ENCODE measurements at regions not wholly inside any gene's neighbourhood (a gene's known extent, or its start where the extent isn't known, plus 50 kb on each side); places are given as distances from the start of the nearest gene placed in this dataset.

DNA sequence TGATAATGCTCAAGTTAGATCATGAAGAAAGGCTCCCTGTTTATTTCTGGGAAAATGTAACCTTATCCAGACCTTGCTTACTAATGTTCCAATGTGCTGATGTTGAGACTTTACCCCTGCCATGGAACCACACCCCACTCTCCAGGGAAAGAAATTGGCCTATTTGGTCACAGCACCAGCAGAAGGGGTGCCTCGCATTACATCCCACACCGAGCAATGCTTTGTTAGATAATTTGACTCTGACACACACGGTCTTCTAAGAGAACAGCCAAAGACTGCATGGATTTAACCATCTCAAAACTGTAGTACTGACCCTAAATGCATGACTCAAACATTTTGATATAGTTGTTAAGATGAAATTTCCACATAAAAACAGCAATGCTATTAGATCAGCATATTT, 152.1 kb upstream of the CCDC150 start:
- no TSS peak for BruUV-seq (replicated peaks)

DNA sequence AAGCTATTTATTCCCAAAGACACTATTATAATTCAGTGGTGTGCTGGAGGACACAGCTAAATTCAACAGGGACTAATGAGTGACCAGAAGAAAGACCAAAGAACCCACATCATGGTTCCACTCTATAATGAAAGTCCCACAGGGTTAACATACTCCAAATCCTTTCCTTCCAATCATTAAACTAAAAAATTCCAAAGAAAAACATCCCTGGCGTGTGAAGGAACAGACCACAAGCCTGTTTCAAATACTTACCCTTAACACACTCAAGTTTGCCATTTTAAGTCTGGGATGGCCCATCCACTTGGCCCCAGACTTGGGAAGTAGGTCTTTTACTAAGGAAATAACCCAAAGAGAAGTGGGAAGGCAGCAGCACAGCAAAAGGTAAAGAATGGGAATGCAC, 150.1 kb upstream of the CCDC150 start:
- CTCF ChIA-PET: no interaction called here
- no peaks in the 10 kb centered on the region for H3K27me3 Mint-ChIP-seq (ENCODE audit: insufficient read depth, unreplicated experiment)
- no TSS peak for BruUV-seq (replicated peaks)
- H3K4me3 Mint-ChIP-seq (ENCODE audit: unreplicated experiment): no peak overlapping the region
- H3K9me3 Mint-ChIP-seq (ENCODE audit: unreplicated experiment): peaks cover 6% of the 10 kb centered on the region
- POLR2A ChIA-PET: interaction anchor here (0.8 kb wide), 1 partner anchor 8 kb away, joined by 3 read pairs; no protein-coding TSS in a partner anchor
- TF ChIP-seq, protein P1, sequence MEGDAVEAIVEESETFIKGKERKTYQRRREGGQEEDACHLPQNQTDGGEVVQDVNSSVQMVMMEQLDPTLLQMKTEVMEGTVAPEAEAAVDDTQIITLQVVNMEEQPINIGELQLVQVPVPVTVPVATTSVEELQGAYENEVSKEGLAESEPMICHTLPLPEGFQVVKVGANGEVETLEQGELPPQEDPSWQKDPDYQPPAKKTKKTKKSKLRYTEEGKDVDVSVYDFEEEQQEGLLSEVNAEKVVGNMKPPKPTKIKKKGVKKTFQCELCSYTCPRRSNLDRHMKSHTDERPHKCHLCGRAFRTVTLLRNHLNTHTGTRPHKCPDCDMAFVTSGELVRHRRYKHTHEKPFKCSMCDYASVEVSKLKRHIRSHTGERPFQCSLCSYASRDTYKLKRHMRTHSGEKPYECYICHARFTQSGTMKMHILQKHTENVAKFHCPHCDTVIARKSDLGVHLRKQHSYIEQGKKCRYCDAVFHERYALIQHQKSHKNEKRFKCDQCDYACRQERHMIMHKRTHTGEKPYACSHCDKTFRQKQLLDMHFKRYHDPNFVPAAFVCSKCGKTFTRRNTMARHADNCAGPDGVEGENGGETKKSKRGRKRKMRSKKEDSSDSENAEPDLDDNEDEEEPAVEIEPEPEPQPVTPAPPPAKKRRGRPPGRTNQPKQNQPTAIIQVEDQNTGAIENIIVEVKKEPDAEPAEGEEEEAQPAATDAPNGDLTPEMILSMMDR (IDR thresholded peaks at IDR 0.05; ENCODE audit: unreplicated experiment): no peak
- no peak for DNase-seq (ENCODE audit: unreplicated experiment)
- intact Hi-C loops (cut with micrococcal nuclease): no loop called here
- H3K36me3 Mint-ChIP-seq (ENCODE audit: insufficient read depth, unreplicated experiment): peaks cover 4% of the 10 kb centered on the region
- no peak overlapping the region for H3K27ac Mint-ChIP-seq (ENCODE audit: low read depth, unreplicated experiment)
- peaks cover 7% of the 10 kb centered on the region for H3K4me1 Mint-ChIP-seq (ENCODE audit: insufficient read depth, unreplicated experiment)

More for the DNA sequence above, 152.1 kb upstream of the CCDC150 start:
- intact Hi-C loops (cut with micrococcal nuclease): no loop called here
- POLR2A ChIA-PET: no interaction called here
- no peak for DNase-seq (ENCODE audit: unreplicated experiment)
- TF ChIP-seq, protein P1 (IDR thresholded peaks at IDR 0.05; ENCODE audit: unreplicated experiment): no peak
- H3K4me3 Mint-ChIP-seq (ENCODE audit: unreplicated experiment): no peak overlapping the region
- H3K27ac Mint-ChIP-seq (ENCODE audit: low read depth, unreplicated experiment): no peak overlapping the region
- H3K9me3 Mint-ChIP-seq (ENCODE audit: unreplicated experiment): no peaks in the 10 kb centered on the region
- H3K36me3 Mint-ChIP-seq (ENCODE audit: insufficient read depth, unreplicated experiment): no peaks in the 10 kb centered on the region
- CTCF ChIA-PET: interaction anchor here (0.6 kb wide), 2 partner anchors 58 to 478 kb away, joined by 4 read pairs; no protein-coding TSS in a partner anchor
- peaks cover 13% of the 10 kb centered on the region for H3K4me1 Mint-ChIP-seq (ENCODE audit: insufficient read depth, unreplicated experiment)
- no peaks in the 10 kb centered on the region for H3K27me3 Mint-ChIP-seq (ENCODE audit: insufficient read depth, unreplicated experiment)

- H3K4me3 Mint-ChIP-seq (ENCODE audit: unreplicated experiment): no peak overlapping the region
- peaks cover 9% of the 10 kb centered on the region for H3K9me3 Mint-ChIP-seq (ENCODE audit: unreplicated experiment)
- no peak overlapping the region for H3K27ac Mint-ChIP-seq (ENCODE audit: low read depth, unreplicated experiment)
- H3K36me3 Mint-ChIP-seq (ENCODE audit: insufficient read depth, unreplicated experiment): peaks cover 4% of the 10 kb centered on the region
- intact Hi-C loops (cut with micrococcal nuclease): no loop called here
- no TSS peak for BruUV-seq (replicated peaks)
- TF ChIP-seq, protein P1 (IDR thresholded peaks at IDR 0.05; ENCODE audit: unreplicated experiment): no peak
- H3K4me1 Mint-ChIP-seq (ENCODE audit: insufficient read depth, unreplicated experiment): no peaks in the 10 kb centered on the region
- H3K27me3 Mint-ChIP-seq (ENCODE audit: insufficient read depth, unreplicated experiment): no peaks in the 10 kb centered on the region
- no peak for DNase-seq (ENCODE audit: unreplicated experiment)
- POLR2A ChIA-PET: no interaction called here
- CTCF ChIA-PET: interaction anchor here (0.7 kb wide), 1 partner anchor 886 kb away, joined by 3 read pairs; no protein-coding TSS in a partner anchor
These were observed 146.6 kb upstream of the CCDC150 start for GRCh38 chr2:196492946-196493345.

DNA sequence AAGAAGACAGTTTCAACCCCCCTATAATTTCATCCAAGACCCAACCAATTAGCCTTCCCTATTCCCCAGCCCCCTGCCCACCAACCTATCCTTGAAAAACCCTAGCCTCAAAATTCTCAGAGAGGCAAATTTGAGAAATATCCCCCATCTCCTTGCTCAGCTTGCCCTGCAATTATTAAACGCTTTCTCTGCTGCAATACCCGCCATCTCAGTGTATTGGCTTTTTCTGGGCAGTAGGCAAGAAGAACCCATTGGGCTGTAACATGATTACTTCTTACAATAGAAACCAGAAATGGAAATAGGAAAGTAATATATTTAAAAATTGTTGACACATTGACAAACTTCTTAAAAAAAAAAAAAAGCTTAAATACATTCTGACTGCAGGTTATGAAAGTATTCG, 140.6 kb upstream of the CCDC150 start:
- POLR2A ChIA-PET: no interaction called here
- H3K4me3 Mint-ChIP-seq (ENCODE audit: unreplicated experiment): no peak overlapping the region
- DNase-seq (ENCODE audit: unreplicated experiment): no peak

More for the DNA sequence above, 140.6 kb upstream of the CCDC150 start:
- BruUV-seq (replicated peaks): no TSS peak
- Mint-ChIP-seq H3K36me3 (ENCODE audit: insufficient read depth, unreplicated experiment) (no peaks in the 10 kb centered on the region), H3K9me3 (ENCODE audit: unreplicated experiment) (peaks cover 7% of the 10 kb centered on the region), H3K27ac (ENCODE audit: low read depth, unreplicated experiment) (no peak overlapping the region), H3K4me1 (ENCODE audit: insufficient read depth, unreplicated experiment) (peaks cover 6% of the 10 kb centered on the region), H3K27me3 (ENCODE audit: insufficient read depth, unreplicated experiment) (no peaks in the 10 kb centered on the region)
- intact Hi-C loops (cut with micrococcal nuclease): no loop called here
- CTCF ChIA-PET: no interaction called here
- TF ChIP-seq, protein P1 (IDR thresholded peaks at IDR 0.05; ENCODE audit: unreplicated experiment): no peak
